ENCODE measurements at regions not wholly inside any gene's neighbourhood (a gene's known extent, or its start where the extent isn't known, plus 50 kb on each side); places are given as distances from the start of the nearest gene placed in this dataset.

DNA sequence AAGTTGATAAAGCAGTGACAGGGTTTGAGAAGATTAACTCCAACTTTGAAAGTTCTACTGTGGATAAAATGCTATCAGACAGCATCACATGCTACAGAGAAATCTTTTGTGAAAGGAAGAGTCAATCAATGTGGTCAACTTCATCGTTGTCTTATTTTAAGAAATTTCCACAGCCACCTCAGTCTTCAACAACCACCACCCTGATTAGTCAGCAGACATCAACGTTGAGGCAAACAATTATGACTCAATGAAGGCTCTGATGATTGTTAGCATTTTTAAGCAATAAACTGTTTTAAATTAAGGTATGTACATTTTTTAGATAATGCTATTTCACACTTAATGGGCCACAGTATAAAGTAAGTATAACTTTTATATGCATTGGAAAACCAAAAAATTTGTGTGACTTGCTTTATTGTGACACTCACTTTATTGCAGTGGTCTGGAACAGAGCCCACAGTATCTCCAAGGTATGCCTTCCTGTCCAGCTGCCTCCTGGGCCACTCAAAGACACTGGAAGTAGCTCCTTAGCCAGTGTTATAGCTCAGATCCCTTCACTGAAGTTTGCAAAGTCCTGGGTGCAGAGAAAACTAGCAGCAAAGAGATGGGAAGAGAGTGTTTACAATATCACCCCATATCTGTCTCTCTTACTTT lies 293.1 kb downstream of the ARHGAP12 start:
- no peak for TF ChIP-seq CTCF (IDR thresholded peaks at IDR 0.05; ENCODE audit: low read depth, low read length, poor library complexity, severe bottlenecking)
- no peak for TF ChIP-seq EZH2phosphoT487 (IDR thresholded peaks at IDR 0.05; ENCODE audit: borderline replicate concordance, low read length)
